GM18517 (cell line): ENCODE measurements at regions not wholly inside any gene's neighbourhood (a gene's known extent, or its start where the extent isn't known, plus 50 kb on each side); places are given as distances from the start of the nearest gene placed in this dataset.
"Not testable (repeated sequence)": the region's sequence is repeated elsewhere in the genome, so short reads cannot be mapped to it uniquely, and the experiment has no call there.

Experiments used
- ATAC-seq: cut with Tn5 transposase; IDR thresholded peaks from one replicate; pipeline ENCODE4 v1.9.1; 2021; ENCODE audit warnings: mild to moderate bottlenecking, moderate library complexity; ENCODE audit not compliant: unreplicated experiment

DNA sequence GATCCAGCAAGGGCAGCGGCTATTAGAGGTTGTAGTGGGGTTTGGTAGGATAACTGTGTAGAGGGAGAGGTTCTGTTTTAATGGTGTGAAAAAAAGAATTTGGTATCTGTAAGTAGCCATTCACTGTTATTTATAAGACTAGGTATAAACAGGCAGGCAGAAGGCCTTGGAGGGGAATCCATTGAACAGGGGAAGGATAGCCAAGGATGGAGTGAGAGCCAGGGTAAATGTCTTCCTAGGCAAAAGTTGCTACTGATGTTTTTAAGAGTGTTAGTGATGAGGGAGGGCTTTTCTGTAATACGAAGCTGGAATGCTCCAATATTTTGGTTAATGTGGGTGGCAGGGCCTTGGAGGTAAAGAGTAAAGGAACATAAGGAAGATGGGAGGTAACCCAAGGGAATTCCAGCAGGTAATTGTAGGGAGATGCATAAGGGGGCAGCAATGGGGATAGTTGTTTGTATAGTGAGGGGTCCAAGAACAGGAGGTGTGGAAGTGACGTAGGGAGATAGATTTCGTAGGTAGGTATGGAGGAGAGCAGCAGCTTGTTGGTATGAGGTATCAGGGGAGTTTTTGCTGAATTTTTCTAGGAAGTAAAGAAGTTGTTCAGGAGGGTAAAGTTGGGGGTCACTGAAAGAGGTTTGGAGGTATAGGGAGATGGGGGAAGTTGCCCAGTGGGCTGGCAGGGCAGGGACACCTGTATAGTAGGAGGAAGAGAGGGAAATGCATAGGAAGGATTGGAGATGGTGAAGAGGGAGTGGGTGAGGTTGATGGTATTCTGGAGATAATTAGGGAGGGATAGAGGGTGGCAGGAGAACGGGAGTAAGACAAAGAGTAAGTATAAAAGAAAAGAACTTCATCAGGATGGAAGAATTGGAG, 752.4 kb upstream of the ADGRB3 start:
- no peak for ATAC-seq

DNA sequence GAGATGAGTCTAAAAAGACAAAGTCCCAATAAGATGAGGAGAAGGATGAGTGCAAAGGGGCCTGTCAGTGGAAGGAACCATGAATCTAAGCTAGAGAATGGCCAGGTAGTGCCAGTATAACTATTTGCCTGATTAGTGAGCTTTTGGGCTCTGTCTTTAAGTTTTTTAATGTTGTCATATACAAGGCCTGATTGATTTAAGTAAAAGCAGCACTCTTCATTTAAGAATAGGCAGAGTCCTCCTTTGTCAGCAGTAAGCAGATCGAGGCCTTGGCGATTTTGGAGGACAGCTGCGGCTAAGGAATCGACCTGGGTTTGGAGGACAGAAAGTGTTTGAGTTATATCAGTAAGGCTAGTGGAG, 753.4 kb upstream of the ADGRB3 start:
- ATAC-seq, result no peak

- no peak for ATAC-seq
Measured at GRCh38 chr6:67880939-67881705, 754.0 kb upstream of the ADGRB3 start.

DNA sequence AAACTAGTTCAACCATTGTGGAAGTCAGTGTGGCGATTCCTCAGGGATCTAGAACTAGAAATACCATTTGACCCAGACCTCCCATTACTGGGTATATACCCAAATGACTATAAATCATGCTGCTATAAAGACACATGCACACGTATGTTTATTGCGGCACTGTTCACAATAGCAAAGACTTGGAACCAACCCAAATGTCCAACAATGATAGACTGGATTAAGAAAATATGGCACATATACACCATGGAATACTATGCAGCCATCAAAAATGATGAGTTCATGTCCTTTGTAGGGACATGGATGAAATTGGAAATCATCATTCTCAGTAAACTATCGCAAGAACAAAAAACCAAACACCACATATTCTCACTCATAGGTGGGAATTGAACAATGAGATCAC, 754.7 kb upstream of the ADGRB3 start:
- ATAC-seq, result not testable (repeated sequence)

DNA sequence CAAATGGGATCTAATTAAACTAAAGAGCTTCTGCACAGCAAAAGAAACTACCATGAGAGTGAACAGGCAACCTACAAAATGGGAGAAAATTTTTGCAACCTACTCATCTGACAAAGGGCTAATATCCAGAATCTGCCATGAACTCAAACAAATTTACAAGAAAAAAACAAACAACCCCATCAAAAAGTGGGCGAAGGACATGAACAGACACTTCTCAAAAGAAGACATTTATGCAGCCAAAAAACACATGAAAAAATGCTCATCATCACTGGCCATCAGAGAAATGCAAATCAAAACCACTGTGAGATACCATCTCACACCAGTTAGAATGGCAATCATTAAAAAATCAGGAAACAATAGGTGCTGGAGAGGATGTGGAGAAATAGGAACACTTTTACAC, 755.2 kb upstream of the ADGRB3 start:
- not testable (repeated sequence) for ATAC-seq

- ATAC-seq, result not testable (repeated sequence)
Measured at GRCh38 chr6:67879105-67879904, 755.8 kb upstream of the ADGRB3 start.

DNA sequence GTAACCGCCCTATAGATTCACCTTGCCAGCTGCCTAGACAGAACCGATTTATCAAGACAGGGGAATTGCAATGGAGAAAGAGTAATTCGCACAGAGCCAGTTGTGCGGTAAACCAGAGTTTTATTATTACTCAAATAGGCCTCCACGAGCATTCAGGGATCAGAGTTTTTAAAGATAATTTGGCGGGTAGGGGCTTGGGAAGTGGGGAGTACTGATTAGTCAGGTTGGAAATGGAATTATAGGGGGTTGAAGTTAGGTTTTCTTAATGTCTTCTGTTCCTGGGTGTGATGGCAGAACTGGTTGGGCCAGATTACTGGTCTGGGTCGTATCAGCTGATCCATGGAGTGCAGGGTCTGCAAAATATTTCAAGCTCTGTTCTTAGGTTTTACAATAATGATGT, 756.9 kb upstream of the ADGRB3 start:
- not testable (repeated sequence) for ATAC-seq

DNA sequence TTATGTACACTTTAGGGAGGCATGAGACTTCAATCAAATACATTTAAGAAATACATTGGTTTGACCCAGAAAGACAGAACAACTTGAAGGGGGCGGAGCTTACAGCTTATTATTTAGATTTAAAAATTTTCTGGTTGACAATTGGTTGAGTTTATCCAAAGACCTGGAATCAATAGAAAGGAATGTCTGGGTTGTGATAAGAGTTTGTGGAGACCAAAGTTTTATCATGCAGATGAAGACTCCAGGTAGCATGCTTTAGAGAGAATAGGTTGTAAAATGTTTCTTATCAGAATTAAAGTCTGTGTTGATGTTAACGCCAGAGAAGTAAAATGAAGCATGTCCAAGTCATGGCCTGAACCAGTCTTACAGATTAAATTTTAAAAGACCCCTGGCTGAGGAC, 757.8 kb upstream of the ADGRB3 start:
- no peak for ATAC-seq

GRCh38 chr6:67875877-67876383, 759.2 kb upstream of the ADGRB3 start:
- no peak for ATAC-seq

DNA sequence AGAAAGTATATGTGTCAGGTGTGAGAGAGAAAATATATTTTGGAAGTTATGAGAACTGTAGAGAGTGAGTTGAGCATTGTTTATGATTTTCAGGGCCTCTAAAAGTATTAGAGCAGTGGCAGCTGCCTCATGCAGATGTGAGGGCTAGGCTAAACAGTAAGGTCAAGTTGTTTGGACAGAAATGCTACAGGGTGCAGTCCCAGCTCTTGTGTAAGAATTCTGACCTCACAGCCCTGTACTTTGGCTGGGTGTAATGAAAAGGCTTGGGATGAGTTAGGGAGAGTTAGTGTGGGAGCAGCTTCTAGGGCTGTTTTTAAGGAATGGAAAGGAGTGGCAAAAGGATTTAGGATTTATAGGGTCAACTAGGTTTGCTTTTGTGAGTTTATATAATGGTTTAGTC, 764.8 kb upstream of the ADGRB3 start:
- no peak for ATAC-seq

- ATAC-seq, result no peak
Measured at GRCh38 chr6:67863346-67863745, 771.7 kb upstream of the ADGRB3 start.

- no peak for ATAC-seq
Measured at GRCh38 chr6:67854098-67854497, 781.0 kb upstream of the ADGRB3 start.

GRCh38 chr6:67839818-67840217, 795.3 kb upstream of the ADGRB3 start:
- ATAC-seq, result no peak

DNA sequence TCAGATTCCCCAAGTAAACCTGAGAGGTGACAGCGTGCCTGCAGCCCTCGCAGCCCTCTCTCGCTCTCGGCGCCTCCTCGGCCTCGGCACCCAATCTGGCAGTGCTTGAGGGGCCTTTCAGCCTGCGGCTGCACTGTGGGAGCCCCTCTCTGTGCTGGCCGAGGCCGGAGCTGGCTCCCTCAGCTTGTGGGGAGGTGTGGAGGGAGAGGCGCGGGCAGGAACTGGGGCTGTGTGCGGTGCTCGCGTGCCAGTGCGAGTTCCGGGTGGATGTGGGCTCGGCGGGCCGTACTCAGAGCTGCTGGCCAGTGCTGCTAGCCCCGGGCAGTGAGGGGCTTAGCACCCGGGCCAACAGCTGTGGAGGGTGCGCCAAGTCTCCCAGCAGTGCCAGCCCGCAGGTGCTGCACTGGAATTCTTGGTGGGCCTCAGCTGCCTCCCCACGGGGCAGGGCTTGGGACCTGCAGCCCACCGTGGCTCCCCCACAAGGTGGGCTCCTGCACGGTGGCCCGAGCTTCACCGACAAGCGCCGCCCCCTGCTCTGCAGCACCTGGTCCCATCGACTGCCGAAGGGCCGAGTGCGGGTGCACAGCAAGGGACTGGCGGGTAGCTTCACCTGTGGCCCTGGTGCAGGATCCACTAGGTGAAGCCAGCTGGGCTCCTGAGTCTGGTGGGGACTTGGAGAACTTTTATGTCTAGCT, 809.7 kb upstream of the ADGRB3 start:
- ATAC-seq, result no peak

- no peak for ATAC-seq
Measured at GRCh38 chr6:67818322-67818721, 816.8 kb upstream of the ADGRB3 start.

- no peak for ATAC-seq
Measured at GRCh38 chr6:67815623-67816022, 819.5 kb upstream of the ADGRB3 start.

DNA sequence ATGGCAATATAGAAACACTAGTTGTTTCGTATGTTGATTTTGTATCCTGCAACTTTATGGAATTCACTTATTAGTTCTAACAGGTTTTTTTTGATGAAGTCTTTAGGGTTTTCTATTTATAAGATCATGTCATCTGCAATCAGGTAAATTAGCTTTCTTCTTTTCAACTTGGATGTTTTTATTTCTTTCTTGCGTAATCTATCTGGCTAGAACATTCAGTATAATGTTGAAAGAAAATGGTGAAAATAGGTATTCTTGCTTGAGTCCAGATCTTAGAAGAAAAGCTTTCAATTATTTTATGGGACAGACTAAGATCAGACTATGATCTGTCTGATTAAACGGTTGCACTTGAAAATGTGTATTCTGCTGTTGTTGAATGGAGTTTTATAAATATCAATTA, 820.8 kb upstream of the ADGRB3 start:
- no peak for ATAC-seq

DNA sequence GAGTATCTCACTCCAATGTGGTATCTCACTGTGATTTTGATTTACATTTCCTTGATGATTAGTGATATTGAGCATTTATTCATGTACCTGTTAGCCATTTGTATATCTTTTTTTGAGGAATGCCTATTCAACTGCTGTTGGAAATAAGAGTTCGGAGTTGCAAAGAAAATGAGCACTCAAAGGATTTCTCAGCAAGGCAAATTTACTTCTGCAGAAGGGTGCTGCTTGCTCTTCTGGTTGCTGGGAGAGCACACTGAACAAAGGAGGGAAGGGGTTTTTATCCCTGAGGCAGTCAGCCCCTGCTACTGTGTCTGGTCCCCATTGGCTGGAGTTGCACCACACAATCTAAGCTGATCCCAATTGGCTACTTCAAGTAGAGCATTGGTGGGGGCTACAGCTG, 822.4 kb upstream of the ADGRB3 start:
- ATAC-seq, result no peak

GRCh38 chr6:67812125-67812524, 823.0 kb upstream of the ADGRB3 start:
- no peak for ATAC-seq

- ATAC-seq, result no peak
Measured at GRCh38 chr6:67811239-67812037, 823.6 kb upstream of the ADGRB3 start.
